NOMO-1 treated with dmso at 0.1 percent for 144 hours (cell line): ENCODE measurements at regions not wholly inside any gene's neighbourhood (a gene's known extent, or its start where the extent isn't known, plus 50 kb on each side); places are given as distances from the start of the nearest gene placed in this dataset.

Experiments used
- DNase-seq: peaks from one replicate; lab custom pipeline; 2025; ENCODE audit not compliant: unreplicated experiment; lab: John Stamatoyannopoulos, UW

DNA sequence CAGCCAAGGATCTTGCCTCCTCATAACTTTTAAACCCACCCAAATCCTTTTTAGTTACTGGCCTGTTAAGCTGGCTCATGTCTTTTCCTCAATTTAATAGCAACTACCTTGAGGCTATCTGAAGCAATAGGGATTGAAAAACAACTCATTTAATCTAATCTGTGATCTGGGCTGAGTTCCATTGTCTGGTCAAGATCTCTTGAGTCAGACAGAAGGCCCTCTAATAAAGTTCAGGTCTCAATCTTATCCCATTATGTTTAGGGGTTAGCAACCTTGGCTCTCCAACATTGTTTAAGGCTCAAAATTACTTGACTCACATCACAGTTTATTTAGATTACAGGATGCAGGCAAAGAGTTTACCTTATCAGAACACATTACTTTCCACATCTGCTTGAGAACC lies 436.1 kb downstream of the ANKRD50 start:
- DNase-seq, result no peak

- DNase-seq, result no peak
These were observed 434.8 kb downstream of the ANKRD50 start for GRCh38 chr4:124277691-124278090.

GRCh38 chr4:124278477-124278876 lies 434.1 kb downstream of the ANKRD50 start:
- DNase-seq, result no peak

GRCh38 chr4:124279741-124280140 lies 432.8 kb downstream of the ANKRD50 start:
- no peak for DNase-seq

DNA sequence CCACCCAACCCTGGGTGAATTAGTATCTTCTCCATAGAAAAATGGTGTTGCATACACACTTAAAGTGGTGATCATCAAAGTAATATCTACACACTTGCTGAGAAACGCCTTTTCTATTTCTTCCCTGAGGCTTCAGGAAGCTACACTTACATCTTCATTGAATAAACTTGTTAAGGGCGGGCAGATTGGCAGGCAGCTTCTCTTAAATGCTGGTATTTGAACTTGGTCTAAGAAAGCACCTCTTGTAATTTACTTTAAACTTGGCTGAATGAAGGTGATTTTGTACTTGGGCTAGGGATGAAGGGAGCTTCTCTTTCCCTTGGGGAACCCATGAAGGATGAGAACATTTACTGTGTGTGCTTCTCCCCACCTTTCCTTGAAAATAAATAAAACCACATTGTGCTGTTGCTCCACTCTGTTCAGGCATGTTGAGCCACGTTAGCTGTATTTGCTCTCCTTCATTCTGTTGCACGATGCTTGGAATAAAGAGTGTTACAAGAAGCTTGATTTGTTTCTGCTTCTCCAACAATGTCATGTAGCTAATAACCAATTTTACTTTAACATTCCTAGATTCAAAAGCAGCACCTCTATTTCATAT lies 430.1 kb downstream of the ANKRD50 start:
- no peak for DNase-seq

DNA sequence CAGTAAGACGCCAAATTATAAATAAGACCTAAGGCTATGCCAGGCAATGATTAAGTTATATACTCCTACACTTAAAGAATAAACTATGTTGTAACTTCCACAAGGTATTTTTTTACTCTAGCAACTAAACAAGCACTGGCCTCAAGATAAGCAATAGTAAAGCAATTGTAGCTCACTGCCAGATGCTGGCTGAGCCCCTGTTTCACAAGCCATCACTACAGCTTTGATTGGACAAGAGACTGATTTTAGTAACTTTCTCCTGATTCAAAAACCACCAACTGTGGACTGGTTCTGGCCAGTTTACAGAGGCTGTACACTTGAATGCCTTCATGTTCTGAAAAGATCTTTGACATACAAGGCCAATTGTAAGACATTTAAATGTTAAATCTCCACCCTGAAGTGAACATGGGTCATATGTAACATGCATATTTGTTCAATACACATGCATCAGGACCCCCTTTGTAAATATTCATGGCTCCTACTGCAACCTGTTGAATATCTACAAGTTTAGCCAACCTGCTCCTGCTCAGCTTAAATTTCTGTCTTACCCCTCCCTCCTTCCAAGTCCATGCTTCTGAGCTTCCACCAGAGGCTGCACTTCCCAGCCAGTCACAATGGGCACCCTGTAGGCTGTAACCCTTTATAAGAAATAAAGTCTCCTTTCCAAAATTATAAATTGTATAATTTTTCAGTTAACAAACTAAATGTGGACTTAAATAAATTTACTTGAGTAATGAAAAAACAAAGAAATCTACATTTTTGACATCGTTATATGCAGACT lies 423.6 kb downstream of the ANKRD50 start:
- DNase-seq, result no peak

DNA sequence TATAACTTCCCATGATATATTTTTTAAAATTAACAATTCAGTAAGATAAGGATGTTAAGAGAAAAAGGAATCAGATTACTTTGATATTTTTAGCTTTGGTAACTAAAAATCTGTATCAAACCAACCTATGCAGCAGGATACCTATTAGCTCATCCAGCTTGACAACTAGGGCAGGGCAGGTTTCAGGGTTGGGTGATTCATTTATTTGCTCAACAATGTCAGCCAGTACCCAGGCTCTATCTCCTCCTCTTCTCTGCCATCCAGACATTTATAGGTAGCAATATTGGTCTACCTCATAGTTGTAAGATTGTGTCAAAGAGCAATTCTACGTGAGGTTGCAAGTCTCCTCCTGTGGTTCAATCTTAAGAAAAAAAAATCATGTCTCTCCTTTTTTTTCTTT lies 421.9 kb downstream of the ANKRD50 start:
- DNase-seq, result no peak

- no peak for DNase-seq
These were observed 417.1 kb downstream of the ANKRD50 start for GRCh38 chr4:124295413-124295812.

- no peak for DNase-seq
These were observed 407.6 kb downstream of the ANKRD50 start for GRCh38 chr4:124304941-124305340.

DNA sequence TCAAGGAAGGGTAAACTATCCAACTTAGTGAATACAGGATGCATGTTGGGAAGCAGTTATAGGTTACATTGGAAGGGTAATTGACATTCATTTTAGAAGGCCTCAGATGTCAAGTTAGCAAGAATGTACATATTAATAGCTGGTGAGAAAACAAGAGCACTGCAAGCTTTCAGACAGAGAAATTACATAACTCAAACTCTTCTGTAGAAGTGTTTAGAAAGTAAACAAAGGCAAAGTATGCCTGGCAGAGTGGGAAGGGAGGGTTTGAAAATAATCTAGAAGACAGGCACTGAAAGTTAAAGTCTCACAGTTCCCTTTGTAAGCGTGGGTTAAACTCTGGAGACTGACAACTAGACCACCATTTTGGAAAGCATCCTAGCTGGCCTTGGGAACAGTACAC lies 406.2 kb downstream of the ANKRD50 start:
- DNase-seq, result no peak

GRCh38 chr4:124307143-124307542 lies 405.4 kb downstream of the ANKRD50 start:
- no peak for DNase-seq

- DNase-seq, result no peak
These were observed 394.2 kb downstream of the ANKRD50 start for GRCh38 chr4:124318292-124318691.

DNA sequence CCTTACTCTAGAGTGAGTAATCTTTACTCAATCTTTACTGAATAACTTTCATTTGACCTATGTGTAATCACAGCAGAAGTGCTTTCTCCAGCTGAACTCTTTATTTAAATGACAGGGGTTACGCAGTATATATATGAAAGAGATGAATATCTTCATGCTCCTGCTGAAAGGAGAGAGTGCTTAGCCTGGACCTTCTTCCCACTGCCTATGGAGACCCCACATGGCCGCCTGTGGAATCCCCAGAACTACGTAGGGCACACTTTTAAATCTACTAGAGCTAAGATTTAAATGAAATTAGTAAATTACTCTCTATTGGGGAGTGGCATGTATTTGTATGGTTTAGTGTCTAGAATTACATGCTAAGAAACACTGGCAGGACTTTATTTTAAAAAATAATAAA lies 391.2 kb downstream of the ANKRD50 start:
- DNase-seq, result no peak

GRCh38 chr4:124322234-124323065 lies 390.1 kb downstream of the ANKRD50 start:
- DNase-seq, result no peak

GRCh38 chr4:124325690-124326089 lies 386.8 kb downstream of the ANKRD50 start:
- DNase-seq, result no peak

- DNase-seq, result no peak
These were observed 383.4 kb downstream of the ANKRD50 start for GRCh38 chr4:124329134-124329533.

DNA sequence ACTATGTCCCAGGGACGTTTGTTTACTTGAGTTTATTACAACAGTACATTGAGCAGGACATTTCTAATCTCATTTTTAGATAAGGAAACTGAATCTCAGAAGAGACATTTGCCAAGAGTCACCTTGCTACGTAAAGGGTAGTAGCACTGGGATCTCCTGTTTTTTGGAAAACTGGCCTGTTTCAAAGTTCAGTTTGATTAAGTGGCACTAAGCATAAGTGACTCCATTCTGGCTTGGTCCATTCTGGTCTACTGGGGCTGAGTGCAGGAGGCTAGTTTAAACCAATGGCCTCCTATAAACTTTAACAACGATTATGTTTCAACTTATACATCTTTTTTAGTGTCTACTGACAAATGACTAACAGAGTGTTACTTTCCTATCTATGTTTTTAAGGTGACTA lies 382.5 kb downstream of the ANKRD50 start:
- no peak for DNase-seq

DNA sequence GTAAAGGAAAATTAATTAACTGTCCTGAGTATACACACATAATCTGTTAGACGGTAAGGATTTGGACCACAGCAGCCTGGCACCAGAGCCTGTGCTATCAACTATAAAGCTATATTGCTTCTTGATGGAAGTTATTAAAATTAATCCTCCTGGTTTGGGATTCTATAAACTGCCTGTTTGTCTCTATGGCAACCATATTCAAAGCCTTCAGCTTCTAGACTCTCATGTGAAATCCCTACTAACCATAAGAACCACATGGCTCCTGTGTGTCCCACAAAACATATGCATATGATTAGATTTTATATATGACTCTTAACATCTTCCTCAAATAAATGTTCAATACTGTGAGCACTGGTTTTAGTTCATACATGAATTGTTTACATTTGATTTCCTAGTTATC lies 380.8 kb downstream of the ANKRD50 start:
- no peak for DNase-seq

DNA sequence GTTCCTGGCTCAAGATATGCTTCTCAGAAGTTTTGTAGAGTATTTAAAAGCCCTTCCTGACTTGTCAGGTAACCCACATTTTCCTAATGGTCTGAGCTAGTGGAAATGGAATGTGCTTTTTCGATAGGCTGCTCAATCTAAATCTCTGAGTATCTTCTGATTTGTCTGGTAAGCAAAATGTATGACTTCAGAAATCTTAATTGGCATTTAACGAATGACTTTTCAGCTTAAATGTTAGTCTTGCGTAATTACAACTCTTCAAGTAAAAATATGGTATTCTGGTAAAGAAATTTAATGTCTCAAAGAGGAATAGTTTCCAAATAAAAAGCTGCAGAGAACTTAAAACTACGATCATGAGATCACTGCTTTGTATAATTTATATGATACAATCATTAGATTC lies 379.1 kb downstream of the ANKRD50 start:
- DNase-seq, result no peak

DNA sequence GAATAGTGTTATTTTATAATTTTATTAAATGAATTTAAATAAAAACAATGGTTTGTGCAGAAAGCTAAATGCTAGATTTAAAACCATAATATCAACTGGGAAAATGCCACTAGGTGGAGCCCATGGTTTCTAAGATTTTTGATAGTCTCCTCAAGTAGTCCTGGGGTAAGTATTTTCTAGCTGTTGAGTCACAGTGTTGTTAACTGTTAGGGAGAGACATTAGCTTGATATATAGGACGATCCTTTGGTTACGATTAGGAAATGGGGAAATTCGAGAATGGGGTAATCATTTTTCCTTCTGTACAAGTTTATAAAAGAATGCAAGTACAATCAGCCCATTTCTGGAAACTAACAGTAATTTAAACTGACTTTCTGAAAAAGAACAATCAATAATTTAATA lies 378.4 kb downstream of the ANKRD50 start:
- no peak for DNase-seq

- DNase-seq, result no peak
These were observed 374.7 kb downstream of the ANKRD50 start for GRCh38 chr4:124337874-124338273.

GRCh38 chr4:124343661-124344171 lies 368.8 kb downstream of the ANKRD50 start:
- DNase-seq, result no peak
